Neural cell (in vitro differentiated cells): ENCODE measurements at regions not wholly inside any gene's neighbourhood (a gene's known extent, or its start where the extent isn't known, plus 50 kb on each side); places are given as distances from the start of the nearest gene placed in this dataset.

Experiments used
- H2AFZ ChIP-seq: fragments of 200-600, 300-800 bp; sonication (generic), shearing (Covaris generic); 2 replicates; pipeline ENCODE4 v1.6.0; 2014; ENCODE audit warnings: low read depth, mild to moderate bottlenecking, antibody characterized with exemption, low read length, moderate library complexity
- H3F3A ChIP-seq: fragments of 200-600 bp; shearing (Covaris generic); 2 replicates; pipeline ENCODE4 v1.6.1; 2016; ENCODE audit warnings: mild to moderate bottlenecking, moderate library complexity, mixed read lengths, antibody characterized with exemption, low read length; ENCODE audit not compliant: insufficient read depth, poor library complexity, severe bottlenecking
- H3K27ac ChIP-seq: fragments of 200-600, 300-800 bp; sonication (generic), shearing (Covaris generic); 2 replicates; pipeline ENCODE4 v1.5.1; 2014; ENCODE audit warnings: mild to moderate bottlenecking, low read length, moderate library complexity
- H3K27me3 ChIP-seq: fragments of 300-800, 200-600 bp; sonication (generic), shearing (Covaris generic); 2 replicates; pipeline ENCODE4 v1.6.0; 2014; ENCODE audit warnings: mild to moderate bottlenecking, low read depth, low read length, moderate library complexity; ENCODE audit not compliant: insufficient read depth
- H3K36me3 ChIP-seq: fragments of 300-800, 200-600 bp; sonication (generic), shearing (Covaris generic); 2 replicates; pipeline ENCODE4 v1.5.1; 2014; ENCODE audit warnings: mild to moderate bottlenecking, antibody characterized with exemption, low read length, moderate library complexity; ENCODE audit not compliant: insufficient read depth
- H3K4me2 ChIP-seq: fragments of 300-800, 200-600 bp; sonication (generic), shearing (Covaris generic); 2 replicates; pipeline ENCODE4 v1.6.0; 2014; ENCODE audit warnings: mild to moderate bottlenecking, low read length
- H3K4me3 ChIP-seq: fragments of 300-800, 200-600 bp; sonication (generic), shearing (Covaris generic); 2 replicates; pipeline ENCODE4 v1.5.1; 2014; ENCODE audit warnings: mild to moderate bottlenecking, low read length, moderate library complexity
- H3K79me2 ChIP-seq: fragments of 200-600 bp; shearing (Covaris generic); replicated peaks from 2 replicates; pipeline ENCODE4 v1.6.0; 2014; ENCODE audit warnings: mild to moderate bottlenecking, low read length, moderate library complexity; ENCODE audit not compliant: insufficient read depth
- H3K9ac ChIP-seq: fragments of 300-800, 200-600 bp; sonication (generic), shearing (Covaris generic); 2 replicates; pipeline ENCODE4 v1.6.1; 2016; ENCODE audit warnings: mild to moderate bottlenecking, low read length, mixed read lengths
- H3K9me2 ChIP-seq: fragments of 200-600 bp; shearing (Covaris generic); 2 replicates; pipeline ENCODE4 v1.6.1; 2016; ENCODE audit warnings: mild to moderate bottlenecking, low read length, mixed read lengths; ENCODE audit not compliant: insufficient read depth
- H3K9me3 ChIP-seq: fragments of 200-600, 300-800 bp; sonication (generic), shearing (Covaris generic); 2 replicates; pipeline ENCODE4 v1.6.1; 2016; ENCODE audit warnings: mild to moderate bottlenecking, mixed run types, low read length, moderate library complexity, mixed read lengths
- H4K20me1 ChIP-seq: fragments of 200-600 bp; shearing (Covaris generic); 2 replicates; pipeline ENCODE4 v1.6.1; 2016; ENCODE audit warnings: mild to moderate bottlenecking, mixed run types; ENCODE audit not compliant: insufficient read depth
- EP300 ChIP-seq: fragments of 450-650 bp; conservative IDR thresholded peaks from 2 replicates; pipeline ENCODE4 v1.6.1; 2014; ENCODE audit warnings: antibody characterized with exemption, mild to moderate bottlenecking, moderate library complexity; ENCODE audit not compliant: poor library complexity, severe bottlenecking
- EZH2 ChIP-seq: fragments of 200-600, 300-800 bp; shearing (Covaris generic), sonication (generic); IDR thresholded peaks from 2 replicates; pipeline ENCODE4 v1.6.1; 2014; ENCODE audit warnings: antibody characterized with exemption, low read length, borderline replicate concordance, mild to moderate bottlenecking; ENCODE audit not compliant: insufficient read depth, poor library complexity, severe bottlenecking
- MXI1 ChIP-seq: fragments of 450-650 bp; conservative IDR thresholded peaks from 2 replicates; pipeline ENCODE4 v1.6.1; 2014; ENCODE audit warnings: antibody characterized with exemption, mild to moderate bottlenecking; ENCODE audit not compliant: poor library complexity, severe bottlenecking
- POLR2AphosphoS5 ChIP-seq: IDR thresholded peaks from 2 replicates; pipeline ENCODE4 v1.6.1; 2012
- RAD21 ChIP-seq: fragments of 450-650 bp; conservative IDR thresholded peaks from 2 replicates; pipeline ENCODE4 v1.6.1; 2014; ENCODE audit warnings: antibody characterized with exemption, mild to moderate bottlenecking, moderate library complexity
- SMC3 ChIP-seq: fragments of 450-650 bp; conservative IDR thresholded peaks from 2 replicates; pipeline ENCODE4 v1.6.1; 2014; ENCODE audit warnings: antibody characterized with exemption, mild to moderate bottlenecking, moderate library complexity; ENCODE audit not compliant: poor library complexity
- TAF1 ChIP-seq: IDR thresholded peaks from 2 replicates; pipeline ENCODE4 v1.6.1; 2012; ENCODE audit warnings: low read depth
- TF ChIP-seq, protein P1 (sequence below): fragments of 450-650 bp; IDR thresholded peaks from 2 replicates; pipeline ENCODE4 v1.5.1; 2014; ENCODE audit warnings: antibody characterized with exemption, mild to moderate bottlenecking, moderate library complexity; ENCODE audit not compliant: poor library complexity, severe bottlenecking
- TF ChIP-seq, protein P2 (sequence below): IDR thresholded peaks from 2 replicates; pipeline ENCODE4 v1.6.1; 2012; ENCODE audit warnings: borderline replicate concordance

- TF ChIP-seq EZH2 (no peak), TAF1 (no peak), POLR2AphosphoS5 (no peak)
- H3K79me2 ChIP-seq = no peaks in the 10 kb centered on the region
- no peaks in the 10 kb centered on the region for H3F3A ChIP-seq
- H2AFZ ChIP-seq = peak overlapping the region; percentile 36
- no peaks in the 10 kb centered on the region for H3K9me2 ChIP-seq
- H3K4me2 ChIP-seq = no peak overlapping the region
- H4K20me1 ChIP-seq = no peaks in the 10 kb centered on the region
- no peaks in the 10 kb centered on the region for H3K36me3 ChIP-seq
- no peak overlapping the region for H3K4me3 ChIP-seq
- no peak overlapping the region for H3K9ac ChIP-seq
- H3K27me3 ChIP-seq = no peaks in the 10 kb centered on the region
- H3K27ac ChIP-seq = no peak overlapping the region
- no peaks in the 10 kb centered on the region for H3K9me3 ChIP-seq
Measured at GRCh38 chr2:9106338-9107167, 100.1 kb upstream of the ASAP2 start.

- Histone ChIP-seq H3K9me3 (no peaks in the 10 kb centered on the region), H4K20me1 (no peaks in the 10 kb centered on the region), H2AFZ (no peak overlapping the region), H3K27ac (no peak overlapping the region), H3K27me3 (no peaks in the 10 kb centered on the region), H3F3A (no peaks in the 10 kb centered on the region), H3K4me2 (no peak overlapping the region), H3K36me3 (no peaks in the 10 kb centered on the region), H3K9me2 (no peaks in the 10 kb centered on the region), H3K79me2 (no peaks in the 10 kb centered on the region), H3K9ac (no peak overlapping the region), H3K4me3 (no peak overlapping the region)
- TF ChIP-seq EZH2 (no peak), MXI1 (no peak), POLR2AphosphoS5 (no peak), EP300 (no peak), TAF1 (no peak), SMC3 (no peak), RAD21 (no peak)
- TF ChIP-seq, protein P1, sequence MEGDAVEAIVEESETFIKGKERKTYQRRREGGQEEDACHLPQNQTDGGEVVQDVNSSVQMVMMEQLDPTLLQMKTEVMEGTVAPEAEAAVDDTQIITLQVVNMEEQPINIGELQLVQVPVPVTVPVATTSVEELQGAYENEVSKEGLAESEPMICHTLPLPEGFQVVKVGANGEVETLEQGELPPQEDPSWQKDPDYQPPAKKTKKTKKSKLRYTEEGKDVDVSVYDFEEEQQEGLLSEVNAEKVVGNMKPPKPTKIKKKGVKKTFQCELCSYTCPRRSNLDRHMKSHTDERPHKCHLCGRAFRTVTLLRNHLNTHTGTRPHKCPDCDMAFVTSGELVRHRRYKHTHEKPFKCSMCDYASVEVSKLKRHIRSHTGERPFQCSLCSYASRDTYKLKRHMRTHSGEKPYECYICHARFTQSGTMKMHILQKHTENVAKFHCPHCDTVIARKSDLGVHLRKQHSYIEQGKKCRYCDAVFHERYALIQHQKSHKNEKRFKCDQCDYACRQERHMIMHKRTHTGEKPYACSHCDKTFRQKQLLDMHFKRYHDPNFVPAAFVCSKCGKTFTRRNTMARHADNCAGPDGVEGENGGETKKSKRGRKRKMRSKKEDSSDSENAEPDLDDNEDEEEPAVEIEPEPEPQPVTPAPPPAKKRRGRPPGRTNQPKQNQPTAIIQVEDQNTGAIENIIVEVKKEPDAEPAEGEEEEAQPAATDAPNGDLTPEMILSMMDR = no peak
- TF ChIP-seq, protein P2, sequence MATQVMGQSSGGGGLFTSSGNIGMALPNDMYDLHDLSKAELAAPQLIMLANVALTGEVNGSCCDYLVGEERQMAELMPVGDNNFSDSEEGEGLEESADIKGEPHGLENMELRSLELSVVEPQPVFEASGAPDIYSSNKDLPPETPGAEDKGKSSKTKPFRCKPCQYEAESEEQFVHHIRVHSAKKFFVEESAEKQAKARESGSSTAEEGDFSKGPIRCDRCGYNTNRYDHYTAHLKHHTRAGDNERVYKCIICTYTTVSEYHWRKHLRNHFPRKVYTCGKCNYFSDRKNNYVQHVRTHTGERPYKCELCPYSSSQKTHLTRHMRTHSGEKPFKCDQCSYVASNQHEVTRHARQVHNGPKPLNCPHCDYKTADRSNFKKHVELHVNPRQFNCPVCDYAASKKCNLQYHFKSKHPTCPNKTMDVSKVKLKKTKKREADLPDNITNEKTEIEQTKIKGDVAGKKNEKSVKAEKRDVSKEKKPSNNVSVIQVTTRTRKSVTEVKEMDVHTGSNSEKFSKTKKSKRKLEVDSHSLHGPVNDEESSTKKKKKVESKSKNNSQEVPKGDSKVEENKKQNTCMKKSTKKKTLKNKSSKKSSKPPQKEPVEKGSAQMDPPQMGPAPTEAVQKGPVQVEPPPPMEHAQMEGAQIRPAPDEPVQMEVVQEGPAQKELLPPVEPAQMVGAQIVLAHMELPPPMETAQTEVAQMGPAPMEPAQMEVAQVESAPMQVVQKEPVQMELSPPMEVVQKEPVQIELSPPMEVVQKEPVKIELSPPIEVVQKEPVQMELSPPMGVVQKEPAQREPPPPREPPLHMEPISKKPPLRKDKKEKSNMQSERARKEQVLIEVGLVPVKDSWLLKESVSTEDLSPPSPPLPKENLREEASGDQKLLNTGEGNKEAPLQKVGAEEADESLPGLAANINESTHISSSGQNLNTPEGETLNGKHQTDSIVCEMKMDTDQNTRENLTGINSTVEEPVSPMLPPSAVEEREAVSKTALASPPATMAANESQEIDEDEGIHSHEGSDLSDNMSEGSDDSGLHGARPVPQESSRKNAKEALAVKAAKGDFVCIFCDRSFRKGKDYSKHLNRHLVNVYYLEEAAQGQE = no peak
Measured at GRCh38 chr2:9105601-9106337, 100.8 kb upstream of the ASAP2 start.
